HepG2 (cell line): ENCODE measurements at regions not wholly inside any gene's neighbourhood (a gene's known extent, or its start where the extent isn't known, plus 50 kb on each side); places are given as distances from the start of the nearest gene placed in this dataset.

Experiments
- ATAC-seq: fragments of 200-7000 bp; cut with Tn5 transposase; 3 replicates; pipeline ENCODE4 v1.9.1; 2020; ENCODE audit warnings: mild to moderate bottlenecking, moderate library complexity
- BruUV-seq: library from RNA; stranded (reverse); fragments of 400-500 nt; replicated peaks from 2 replicates; lab custom pipeline; 2021; lab: Mats Ljungman, UMichigan
- CTCF ChIA-PET: fragments of 300-600 bp; formaldehyde crosslinking; extraction: SDS; loops from one replicate; lab custom pipeline; 2021; ENCODE audit warnings: low total read pairs, inconsistent platforms, low intra/inter-chr PET ratio; lab: Yijun Ruan, JAX
- POLR2A ChIA-PET: fragments of 350-600 bp; sonication (Branson Sonifier 250); formaldehyde crosslinking; loops from one replicate; lab custom pipeline; 2020; ENCODE audit warnings: antibody characterized with exemption, inconsistent platforms; lab: Yijun Ruan, JAX
- DNase-seq: peaks from one replicate; pipeline ENCODE4 v3.0.0-alpha.2; 2015; ENCODE audit warnings: low spot score
- FAIRE-seq: peaks from 3 replicates; lab custom pipeline; 2011; peaks lifted over from hg19 to GRCh38; lab: Jason Lieb, UNC
- H2AFZ ChIP-seq: one replicate; pipeline ENCODE4 v1.6.1; 2011; ENCODE audit warnings: low read length, inconsistent platforms
- H3K27ac ChIP-seq: fragments of 300-600 bp; 3 replicates; pipeline ENCODE4 v1.8.0; 2011; ENCODE audit warnings: mixed run types, mild to moderate bottlenecking, mixed read lengths, low read length, inconsistent platforms; ENCODE audit not compliant: insufficient read depth; ENCODE audit errors: extremely low read length
- H3K27me3 ChIP-seq, 2 experiments: fragments of 200-600 bp in 1 of 2; 2 replicates in 1 of 2; 3 replicates in 1 of 2; pipeline versions ENCODE4 v1.6.0 to v1.8.0; 2011; ENCODE audit warnings: low read length in 2 of 2, mild to moderate bottlenecking in 2 of 2, moderate library complexity in 2 of 2, inconsistent platforms in 1 of 2; ENCODE audit not compliant: insufficient read depth in 2 of 2, control insufficient read depth in 1 of 2
- H3K36me3 ChIP-seq, 2 experiments: fragments of 200-600 bp in 1 of 2; replicated peaks in 1 of 2; 2 replicates in 1 of 2; 3 replicates in 1 of 2; pipeline versions ENCODE4 v1.5.1 to v1.8.0; 2011; ENCODE audit warnings: low read length in 2 of 2, inconsistent platforms in 1 of 2; ENCODE audit not compliant: insufficient read depth in 2 of 2, control insufficient read depth in 1 of 2
- H3K4me1 ChIP-seq: 2 replicates; pipeline ENCODE4 v1.5.1; 2012; ENCODE audit warnings: low read length, inconsistent platforms; ENCODE audit not compliant: insufficient read depth
- H3K4me2 ChIP-seq: 2 replicates; pipeline ENCODE4 v1.6.0; 2011; ENCODE audit warnings: low read depth, low read length, inconsistent platforms
- H3K4me3 ChIP-seq, 3 experiments: fragments of 200-600 bp in 1 of 3; sonication (generic), shearing (Covaris generic) in 1 of 3; replicated peaks in 1 of 3; 2 replicates each; pipeline ENCODE4 v1.5.1; 2011 to 2016; ENCODE audit warnings: low read length in 3 of 3, inconsistent platforms in 2 of 3, low read depth in 2 of 3, mild to moderate bottlenecking in 2 of 3, control low read depth in 1 of 3, mixed read lengths in 1 of 3; ENCODE audit not compliant: insufficient read depth in 1 of 3
- H3K79me2 ChIP-seq: one replicate; pipeline ENCODE4 v1.6.1; 2011; ENCODE audit warnings: low read length, inconsistent platforms; ENCODE audit not compliant: insufficient read depth
- H3K9ac ChIP-seq: 2 replicates; pipeline ENCODE4 v1.6.0; 2011; ENCODE audit warnings: mild to moderate bottlenecking, low read depth, low read length, inconsistent platforms; ENCODE audit not compliant: insufficient read depth
- H3K9me3 ChIP-seq: 2 replicates; pipeline ENCODE4 v1.5.1; 2012; ENCODE audit warnings: mild to moderate bottlenecking, low read length
- H4K20me1 ChIP-seq: 2 replicates; pipeline ENCODE4 v1.6.0; 2011; ENCODE audit warnings: inconsistent platforms, mild to moderate bottlenecking, low read length, moderate library complexity; ENCODE audit not compliant: insufficient read depth
- ATF6 ChIP-seq: sonication (generic); formaldehyde crosslinking; conservative IDR thresholded peaks from 2 replicates; pipeline ENCODE4 v1.4.0; 2020; ENCODE audit warnings: missing genetic modification reagents
- ATM ChIP-seq: fragments of 450-650 bp; IDR thresholded peaks from 2 replicates; pipeline ENCODE4 v1.7.1; 2017; ENCODE audit warnings: mild to moderate bottlenecking, borderline replicate concordance
- CTCF ChIP-seq: sonication (generic); formaldehyde crosslinking; IDR thresholded peaks from 2 replicates; pipeline ENCODE4 v1.5.0; 2020; ENCODE audit warnings: mild to moderate bottlenecking, missing genetic modification reagents, moderate library complexity
- DMAP1 ChIP-seq: IDR thresholded peaks from 2 replicates; pipeline ENCODE4 v1.6.1; 2016
- HNRNPLL ChIP-seq: fragments of 200-400 bp; formaldehyde crosslinking; IDR thresholded peaks from 2 replicates; pipeline ENCODE4 v1.6.1; 2017; ENCODE audit warnings: mild to moderate bottlenecking, low read depth, low read length; ENCODE audit not compliant: poor library complexity, severe bottlenecking
- SMAD9 ChIP-seq: sonication (generic); formaldehyde crosslinking; IDR thresholded peaks from 2 replicates; pipeline ENCODE4 v1.5.1; 2020; ENCODE audit warnings: mild to moderate bottlenecking, missing genetic modification reagents
- TOE1 ChIP-seq: sonication (generic); formaldehyde crosslinking; IDR thresholded peaks from 2 replicates; pipeline ENCODE4 v1.4.0; 2020; ENCODE audit warnings: mild to moderate bottlenecking, missing genetic modification reagents
- USF2 ChIP-seq, 2 experiments: sonication (generic) in 1 of 2; formaldehyde crosslinking in 1 of 2; IDR thresholded peaks; 2 replicates each; pipeline versions ENCODE4 v1.5.1 to v1.6.1; 2011 to 2020; ENCODE audit warnings: borderline replicate concordance in 1 of 2, low read depth in 1 of 2, low read length in 1 of 2, mild to moderate bottlenecking in 1 of 2, missing genetic modification reagents in 1 of 2, moderate library complexity in 1 of 2
- ZBTB14 ChIP-seq: sonication (generic); formaldehyde crosslinking; IDR thresholded peaks from 2 replicates; pipeline ENCODE4 v1.4.0; 2020; ENCODE audit warnings: missing genetic modification reagents
- ZNF280D ChIP-seq: sonication (generic); formaldehyde crosslinking; IDR thresholded peaks from 2 replicates; pipeline ENCODE4 v1.5.1; 2020; ENCODE audit warnings: mild to moderate bottlenecking, missing genetic modification reagents
- WGBS: methylation state at CpG from one replicate; pipeline ENCODE4 v1.1.6; 2017; ENCODE audit warnings: low lambda C conversion rate; 5-methylcytosine and 5-hydroxymethylcytosine counted together
- in situ Hi-C: cut with HindIII; loops from 2 replicates; pipeline ENCODE4 v1.10.0; 2017; ENCODE audit warnings: low pct_unique_long_range_greater_than_20kb; ENCODE audit not compliant: extremely low pct_ligation_motif_present
- intact Hi-C: fragments of 100-400 bp; cut with micrococcal nuclease; formaldehyde crosslinking; loops from one replicate; pipeline ENCODE4 v1.10.0; 2022; ENCODE audit not compliant: unreplicated experiment

GRCh38 chr2:160967523-160967922 is 192.7 kb upstream of the TANK start:
- CTCF ChIA-PET = no interaction called here
- in situ Hi-C loops (loop anchor here (25.0 kb wide), 1 partner anchor 705 kb away; no protein-coding TSS in a partner anchor), intact Hi-C loops (no loop called here)
- no peaks in the 10 kb centered on the region for H3K4me1 ChIP-seq
- no peaks in the 10 kb centered on the region for H4K20me1 ChIP-seq
- DNase-seq (no peak), ATAC-seq (no peak), FAIRE-seq (no peak)
- no peak overlapping the region for H3K4me3 ChIP-seq
- no TSS peak for BruUV-seq
- no peaks in the 10 kb centered on the region for H3K9me3 ChIP-seq
- no peak overlapping the region for H3K27ac ChIP-seq
- H3K4me2 ChIP-seq = no peak overlapping the region
- H3K79me2 ChIP-seq = no peaks in the 10 kb centered on the region
- no peaks in the 10 kb centered on the region for H3K36me3 ChIP-seq
- WGBS = 1% methylated on average over 6 of the region's 6 CpGs
- no peak for TF ChIP-seq USF2 (IDR thresholded peaks at IDR 0.05; ENCODE audit: low read depth, low read length)
- TF ChIP-seq USF2 (CRISPR knock-in tag; IDR thresholded peaks at IDR 0.05; ENCODE audit: borderline replicate concordance) = no peak
- TF ChIP-seq TOE1 (CRISPR knock-in tag) = no peak
- TF ChIP-seq HNRNPLL = no peak
- no peak for TF ChIP-seq ATF6 (CRISPR knock-in tag)
- no peak for TF ChIP-seq ZNF280D
- TF ChIP-seq SMAD9 = no peak
- no peak for TF ChIP-seq ZBTB14 (CRISPR knock-in tag)
- TF ChIP-seq ATM = no peak
- TF ChIP-seq DMAP1 (CRISPR knock-in tag) = no peak
- no peak for TF ChIP-seq CTCF (CRISPR knock-in tag)
- no peak overlapping the region for H2AFZ ChIP-seq
- POLR2A ChIA-PET = no interaction called here
- H3K27me3 ChIP-seq = no peaks in the 10 kb centered on the region; a peak in 2 of 5 replicates
- no peak overlapping the region for H3K9ac ChIP-seq
